ENCODE measurements at regions not wholly inside any gene's neighbourhood (a gene's known extent, or its start where the extent isn't known, plus 50 kb on each side); places are given as distances from the start of the nearest gene placed in this dataset.

- TF ChIP-seq CTCF (conservative IDR thresholded peaks at IDR 0.05; ENCODE audit: low read length) (no peak), EZH2phosphoT487 (IDR thresholded peaks at IDR 0.05; ENCODE audit: borderline replicate concordance) (no peak)
These were observed 442.4 kb upstream of the PLXNA2 start for GRCh38 chr1:208686592-208686991.

Measured in Loucy (cell line).